CD4-positive, alpha-beta T cell treated with Interleukin-4 for 4 hours (primary cell): ENCODE measurements at regions not wholly inside any gene's neighbourhood (a gene's known extent, or its start where the extent isn't known, plus 50 kb on each side); places are given as distances from the start of the nearest gene placed in this dataset.

Source experiments
- DNase-seq: peaks from one replicate; pipeline ENCODE4 v3.0.0-alpha.2; 2020

DNA sequence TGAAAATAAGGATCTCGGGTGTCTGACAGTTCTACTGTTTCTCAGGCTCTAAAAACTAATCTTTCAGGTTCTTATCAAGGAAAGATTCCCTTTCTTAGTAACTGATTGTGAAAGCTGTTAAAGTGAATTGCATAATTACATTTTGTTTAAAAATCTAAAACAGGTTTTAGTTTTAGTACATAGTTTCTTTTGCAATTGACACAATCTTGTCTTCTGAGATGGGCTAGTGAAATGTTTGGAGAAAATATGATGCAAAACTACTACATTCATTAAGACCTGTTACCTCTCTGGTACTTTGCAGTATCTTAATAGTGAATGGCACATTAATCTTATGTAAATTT, 298.4 kb downstream of the UTRN start:
- no peak for DNase-seq

DNA sequence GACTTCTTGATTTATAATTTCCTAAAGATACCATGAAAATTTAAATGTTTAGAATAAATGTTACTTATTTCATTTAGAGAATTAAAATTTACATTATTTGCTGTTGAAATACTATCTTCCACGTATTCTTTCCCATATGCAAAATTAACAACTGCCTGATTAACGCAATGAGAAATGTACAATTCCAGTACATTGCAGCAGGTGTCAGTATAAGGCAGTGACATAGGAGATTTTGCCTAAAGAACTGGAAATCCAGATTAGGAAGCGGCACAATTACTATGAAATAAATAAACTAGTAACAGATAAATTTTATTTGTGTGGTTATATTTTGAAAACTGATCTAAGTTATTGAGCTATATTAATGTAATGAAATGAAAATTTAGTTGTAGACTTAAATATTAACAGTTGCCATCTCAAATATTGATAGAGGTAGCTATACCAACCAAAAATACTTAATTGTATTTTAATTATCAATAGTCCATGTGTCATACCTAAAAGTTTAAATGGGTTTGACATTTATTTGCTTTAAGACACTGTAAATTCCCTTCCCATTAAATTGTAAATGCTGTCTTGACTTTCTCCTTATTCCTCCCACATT, 300.2 kb downstream of the UTRN start:
- peak; percentile 35 for DNase-seq

- DNase-seq = no peak
Observed at GRCh38 chr6:144586986-144587385, 301.9 kb downstream of the UTRN start.

- no peak for DNase-seq
Observed at GRCh38 chr6:144588697-144589325, 303.7 kb downstream of the UTRN start.

DNA sequence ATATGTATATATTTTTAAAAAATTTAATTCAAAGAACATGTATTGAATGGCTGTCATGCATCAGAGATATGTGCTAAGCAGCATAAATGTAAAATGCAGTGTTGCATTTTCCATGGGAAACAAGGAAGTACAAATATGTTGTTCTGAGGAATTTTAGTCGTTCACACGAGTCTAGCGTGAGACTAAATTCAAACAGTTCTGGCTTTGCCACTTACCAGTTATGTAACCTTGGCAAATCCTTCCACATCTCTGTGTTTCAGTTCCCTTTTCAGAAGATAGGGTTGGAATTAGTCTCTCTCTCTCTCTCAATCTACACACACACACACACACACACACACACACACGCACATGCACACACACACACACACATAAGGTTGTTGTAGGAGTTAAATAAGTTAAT, 305.4 kb downstream of the UTRN start:
- peak; percentile 23 for DNase-seq

DNA sequence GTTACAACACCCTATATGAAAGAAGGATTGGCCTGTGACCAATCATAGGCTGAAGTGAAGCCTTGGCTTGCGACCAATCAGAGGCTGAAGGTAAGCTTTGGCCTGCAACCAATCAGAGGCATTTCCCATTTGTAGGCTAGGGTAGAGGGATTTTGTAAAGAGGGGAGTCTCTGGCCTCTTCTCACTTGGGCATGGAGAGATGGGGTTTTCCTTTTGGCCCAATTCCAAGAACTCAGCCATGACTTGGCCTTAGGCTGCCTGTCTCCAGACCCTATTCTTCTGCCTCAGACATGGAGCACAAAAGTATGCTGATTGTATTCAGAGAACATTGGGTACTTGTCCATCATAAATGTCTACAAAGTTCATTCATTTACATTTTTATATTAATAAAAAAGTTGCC, 308.3 kb downstream of the UTRN start:
- no peak for DNase-seq

- no peak for DNase-seq
Observed at GRCh38 chr6:144594585-144594984, 309.4 kb downstream of the UTRN start.

DNA sequence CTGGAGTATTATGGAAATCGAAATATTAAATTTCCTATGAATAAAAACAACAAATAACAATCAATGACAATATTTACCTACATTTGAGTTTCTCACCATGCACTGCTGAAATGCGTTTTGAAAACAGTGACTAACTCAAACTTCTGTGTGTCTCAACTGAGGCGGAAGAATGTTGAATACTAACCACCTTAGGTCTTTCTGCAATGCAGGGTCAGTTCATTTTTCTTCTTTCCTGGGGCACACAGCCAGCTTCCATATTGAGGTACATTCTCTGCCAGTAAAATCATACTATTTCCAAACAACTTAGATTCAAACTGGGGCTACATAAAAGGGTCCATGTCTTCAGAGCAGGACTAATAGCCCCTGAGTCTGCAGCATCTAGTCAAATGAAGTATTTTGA, 310.1 kb downstream of the UTRN start:
- DNase-seq = no peak

DNA sequence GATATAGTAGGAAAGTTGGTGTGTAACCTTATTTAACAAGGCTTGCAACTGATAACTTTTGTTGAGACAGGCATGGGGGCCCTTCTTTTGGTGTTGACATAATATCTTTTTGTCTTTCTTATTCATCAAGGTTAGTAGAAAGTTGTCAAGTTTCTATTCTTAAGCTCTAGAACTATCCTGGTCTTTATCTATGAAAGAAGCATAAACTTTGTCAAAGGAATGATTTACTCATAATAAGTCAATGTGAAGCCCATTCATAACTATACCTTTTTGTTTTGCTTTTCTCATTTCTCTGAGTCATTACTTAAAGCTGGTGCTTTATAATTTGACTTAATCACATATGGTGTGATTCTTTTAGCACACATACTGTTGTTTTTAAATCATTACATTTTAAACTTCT, 312.4 kb downstream of the UTRN start:
- DNase-seq = no peak

DNA sequence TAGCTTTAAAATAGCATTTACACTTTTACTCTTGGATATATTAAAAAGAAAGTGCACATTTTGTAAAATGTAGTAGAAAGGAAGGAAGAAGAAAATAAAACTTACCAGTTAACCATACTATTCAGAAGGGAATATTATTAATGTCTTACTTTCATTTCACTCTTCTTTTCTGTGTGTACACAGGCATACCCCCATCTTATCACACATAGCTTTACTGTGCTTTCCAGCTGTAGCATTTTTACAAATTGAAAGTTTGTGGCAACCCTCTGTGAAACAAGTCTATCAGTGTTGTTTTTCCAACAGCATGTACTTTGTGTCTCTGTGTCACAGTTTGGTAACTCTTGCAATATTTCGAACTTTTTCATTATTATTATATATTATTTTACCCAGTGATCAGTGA, 314.5 kb downstream of the UTRN start:
- DNase-seq = no peak

GRCh38 chr6:144601221-144601620, 316.1 kb downstream of the UTRN start:
- DNase-seq = no peak

DNA sequence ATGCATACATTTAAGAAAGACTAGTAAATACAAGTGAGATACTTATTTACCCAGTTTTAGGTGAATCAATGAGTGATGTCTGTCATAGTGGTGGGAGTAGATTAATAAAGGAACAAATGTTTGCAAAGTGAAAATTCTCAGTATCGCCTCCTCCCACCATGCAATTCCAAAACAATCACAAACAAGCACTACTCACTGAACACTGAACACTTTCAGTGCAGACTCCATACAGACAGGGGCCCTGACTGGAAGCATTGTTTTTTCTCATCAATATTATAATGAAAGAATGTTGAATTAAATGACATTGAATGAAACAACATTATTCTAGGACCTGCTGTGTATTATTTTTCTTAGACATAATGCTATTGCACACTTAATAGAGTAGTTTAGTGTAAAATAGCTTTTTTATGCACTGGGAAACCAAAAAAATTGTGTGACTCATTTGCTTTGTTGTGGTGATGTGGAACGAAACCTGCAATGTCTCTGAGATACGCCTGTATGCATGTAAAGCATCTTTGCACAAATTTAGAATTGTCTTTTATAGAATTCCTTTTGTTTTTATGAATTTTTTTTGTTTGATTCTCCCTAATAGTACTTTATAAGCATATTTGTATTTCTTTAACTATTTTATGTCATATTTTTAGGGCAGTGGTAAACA, 317.5 kb downstream of the UTRN start:
- peak; percentile 60 for DNase-seq

- DNase-seq = no peak
Observed at GRCh38 chr6:144606083-144606482, 320.9 kb downstream of the UTRN start.

GRCh38 chr6:144607998-144608735, 323.0 kb downstream of the UTRN start:
- DNase-seq = no peak

- no peak for DNase-seq
Observed at GRCh38 chr6:144612811-144613210, 327.7 kb downstream of the UTRN start.

DNA sequence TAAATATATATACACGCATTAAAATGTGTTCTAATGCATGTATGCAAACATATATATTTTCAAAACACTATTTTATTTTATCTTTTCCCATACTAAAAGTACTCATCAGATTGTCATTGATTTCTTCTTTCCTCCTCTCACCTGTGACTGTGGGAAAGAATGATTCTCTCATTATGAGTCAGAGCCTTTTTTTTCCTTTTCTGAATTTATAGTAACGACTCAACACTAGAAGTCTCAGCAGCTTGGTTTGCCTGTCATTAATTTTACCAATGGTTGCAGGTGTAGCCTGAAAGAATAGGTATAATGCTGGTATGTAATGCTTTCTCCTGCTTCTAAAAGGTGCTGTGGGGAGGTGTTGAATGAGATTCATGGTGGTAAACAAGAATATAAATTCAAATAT, 328.7 kb downstream of the UTRN start:
- no peak for DNase-seq

DNA sequence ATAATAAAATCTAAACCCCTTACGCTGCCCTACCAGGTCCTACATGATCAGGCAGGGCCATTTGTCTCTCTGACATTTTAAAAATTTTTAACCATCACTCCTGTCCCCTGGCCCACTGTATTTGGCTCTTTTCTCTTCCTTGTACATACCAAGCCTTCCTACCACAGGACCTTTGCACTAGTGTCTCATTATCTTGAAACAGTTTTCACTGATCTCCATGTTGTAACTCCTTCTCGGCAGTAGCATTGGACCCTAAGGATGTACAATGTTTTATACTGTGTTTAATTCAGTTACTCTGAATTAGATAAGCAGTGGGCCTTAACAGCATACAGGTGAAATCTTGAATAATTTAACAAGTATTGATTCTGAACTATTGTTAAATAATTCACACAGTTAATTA, 330.7 kb downstream of the UTRN start:
- no peak for DNase-seq

GRCh38 chr6:144617191-144617590, 332.1 kb downstream of the UTRN start:
- no peak for DNase-seq

- no peak for DNase-seq
Observed at GRCh38 chr6:144617708-144618107, 332.6 kb downstream of the UTRN start.

- DNase-seq = no peak
Observed at GRCh38 chr6:144619966-144620365, 334.8 kb downstream of the UTRN start.

DNA sequence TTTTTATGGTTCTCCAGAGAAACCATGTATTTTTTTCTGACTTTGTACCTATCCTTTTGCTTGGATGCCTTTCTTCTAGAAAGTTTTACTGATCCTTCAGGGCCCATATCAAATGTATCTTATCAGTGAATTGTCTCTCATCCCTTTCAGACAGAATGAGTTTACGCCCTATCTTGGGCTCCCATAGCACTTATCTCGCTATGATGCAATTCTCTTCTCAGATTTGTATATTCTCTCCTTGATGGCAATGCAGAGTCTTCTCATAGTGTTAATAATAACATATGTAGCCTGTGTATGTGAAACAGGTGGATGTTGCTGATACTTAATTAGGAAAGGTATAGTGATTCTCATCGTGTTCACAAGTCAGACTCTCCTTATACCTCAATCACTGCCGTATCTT, 336.2 kb downstream of the UTRN start:
- no peak for DNase-seq

GRCh38 chr6:144624246-144624645, 339.1 kb downstream of the UTRN start:
- no peak for DNase-seq

GRCh38 chr6:144624716-144625115, 339.6 kb downstream of the UTRN start:
- DNase-seq = no peak

- DNase-seq = no peak
Observed at GRCh38 chr6:144630857-144631256, 345.7 kb downstream of the UTRN start.
